Pancreas (tissue), 10 donors: ENCODE measurements at regions not wholly inside any gene's neighbourhood (a gene's known extent, or its start where the extent isn't known, plus 50 kb on each side); places are given as distances from the start of the nearest gene placed in this dataset.

Experiments
- ATAC-seq, 4 donors: fragments of 200-7000 bp; cut with Tn5 transposase; one replicate each; pipeline versions ENCODE4 v1.8.0 to v1.9.1; 2020; ENCODE audit warnings: mild to moderate bottlenecking in 4 of 4, moderate library complexity in 4 of 4
- DNase-seq, 6 donors: peaks; one replicate each; pipeline ENCODE4 v3.0.0-alpha.2; 2020
- FAIRE-seq: peaks from 2 replicates; lab custom pipeline; 2012; peaks lifted over from hg19 to GRCh38; lab: Jason Lieb, UNC
- H3K27ac ChIP-seq, 4 donors: fragments of 200-600 bp; sonication (generic); 1 replicate in 3 of 4; 2 replicates in 1 of 4; pipeline versions ENCODE4 v1.5.0 to v1.8.0; 2020
- H3K27me3 ChIP-seq, 4 donors: fragments of 200-600 bp; one replicate each; pipeline ENCODE4 v1.8.0; 2021
- H3K36me3 ChIP-seq, 3 donors: fragments of 200-600 bp; sonication (generic) in 1 of 3; one replicate each; pipeline versions ENCODE4 v1.5.0 to v1.8.0; 2020 to 2021
- H3K4me1 ChIP-seq, 3 donors: fragments of 200-600 bp; one replicate each; pipeline ENCODE4 v1.8.0; 2021
- H3K4me3 ChIP-seq, 4 donors: fragments of 200-600 bp; sonication (generic) in 2 of 4; one replicate each; pipeline versions ENCODE4 v1.5.0 to v1.8.0; 2020 to 2021
- H3K9me3 ChIP-seq, 4 donors: fragments of 200-600 bp; one replicate each; pipeline ENCODE4 v1.8.0; 2021
- WGBS, 2 donors: extraction: QIAGEN DNeasy Blood & Tissue Kit; methylation state at CpG; one replicate each; pipeline ENCODE4 v1.1.7; 2013; 5-methylcytosine and 5-hydroxymethylcytosine counted together
- intact Hi-C, 3 donors: fragments of 100-400 bp; cut with DNase I; formaldehyde crosslinking; loops; one replicate each; pipeline versions ENCODE4 v1.11.1 to v1.14.2; 2022
- TF ChIP-seq, protein P1 (sequence below), 4 donors: fragments of 200-600 bp; sonication (generic) in 3 of 4; IDR thresholded peaks; one replicate each; pipeline versions ENCODE4 v1.5.0 to v1.8.0; 2021; ENCODE audit warnings: antibody characterized with exemption in 4 of 4
- donor health status: healthy with polysubstance abuse.
- donor health status: DM: no; HTN: no; CAD: no; lungs with moderate emphysema.
- donor health status: DM: no; HTN: no; CAD: no.
- donor health status: control.
- donor health status: control.
- donor health status: Bipolar disorder and iron deficiency.
- donor health status: DM: yes; HTN: yes; CAD: no.
- donor health status: DM: no; HTN: no; CAD: no.
- donor health status: DM: no; HTN: no; CAD: no.
- donor health status: DM: yes; HTN: yes; CAD: no.

DNA sequence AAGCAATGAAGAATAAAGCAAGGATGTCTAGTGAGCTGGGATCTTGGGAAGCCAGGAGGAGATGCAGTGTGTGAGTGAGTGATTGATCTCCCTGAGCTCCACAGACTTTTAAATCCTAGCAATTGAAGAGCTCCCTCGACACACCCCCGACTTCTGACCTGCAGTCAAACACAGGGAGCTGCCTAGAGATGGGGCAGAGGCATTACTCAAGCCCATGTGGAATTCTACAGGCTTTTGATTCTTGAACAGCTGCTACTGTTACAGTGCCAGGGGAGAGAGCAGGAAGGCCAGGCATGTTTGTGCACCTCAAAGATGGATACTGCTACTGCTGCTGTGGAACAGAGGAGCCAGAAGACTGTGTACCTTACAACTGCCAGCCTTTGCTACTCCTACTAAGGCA, 1403.1 kb upstream of the ALCAM start:
- WGBS, 2 donors, result 43 to 58% methylated on average over 2 of the region's 2 CpGs
- H3K4me3 ChIP-seq, result no peak overlapping the region
- H3K27me3 ChIP-seq, result no peaks in the 10 kb centered on the region
- intact Hi-C loops, result no loop called here
- H3K4me1 ChIP-seq, result no peaks in the 10 kb centered on the region
- H3K36me3 ChIP-seq, result no peaks in the 10 kb centered on the region
- DNase-seq, result no peak
- H3K9me3 ChIP-seq, result no peaks in the 10 kb centered on the region
- no peak for ATAC-seq
- H3K27ac ChIP-seq, result no peak overlapping the region
- TF ChIP-seq, protein P1, sequence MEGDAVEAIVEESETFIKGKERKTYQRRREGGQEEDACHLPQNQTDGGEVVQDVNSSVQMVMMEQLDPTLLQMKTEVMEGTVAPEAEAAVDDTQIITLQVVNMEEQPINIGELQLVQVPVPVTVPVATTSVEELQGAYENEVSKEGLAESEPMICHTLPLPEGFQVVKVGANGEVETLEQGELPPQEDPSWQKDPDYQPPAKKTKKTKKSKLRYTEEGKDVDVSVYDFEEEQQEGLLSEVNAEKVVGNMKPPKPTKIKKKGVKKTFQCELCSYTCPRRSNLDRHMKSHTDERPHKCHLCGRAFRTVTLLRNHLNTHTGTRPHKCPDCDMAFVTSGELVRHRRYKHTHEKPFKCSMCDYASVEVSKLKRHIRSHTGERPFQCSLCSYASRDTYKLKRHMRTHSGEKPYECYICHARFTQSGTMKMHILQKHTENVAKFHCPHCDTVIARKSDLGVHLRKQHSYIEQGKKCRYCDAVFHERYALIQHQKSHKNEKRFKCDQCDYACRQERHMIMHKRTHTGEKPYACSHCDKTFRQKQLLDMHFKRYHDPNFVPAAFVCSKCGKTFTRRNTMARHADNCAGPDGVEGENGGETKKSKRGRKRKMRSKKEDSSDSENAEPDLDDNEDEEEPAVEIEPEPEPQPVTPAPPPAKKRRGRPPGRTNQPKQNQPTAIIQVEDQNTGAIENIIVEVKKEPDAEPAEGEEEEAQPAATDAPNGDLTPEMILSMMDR (IDR thresholded peaks at IDR 0.05), result no peak
- FAIRE-seq, result no peak

DNA sequence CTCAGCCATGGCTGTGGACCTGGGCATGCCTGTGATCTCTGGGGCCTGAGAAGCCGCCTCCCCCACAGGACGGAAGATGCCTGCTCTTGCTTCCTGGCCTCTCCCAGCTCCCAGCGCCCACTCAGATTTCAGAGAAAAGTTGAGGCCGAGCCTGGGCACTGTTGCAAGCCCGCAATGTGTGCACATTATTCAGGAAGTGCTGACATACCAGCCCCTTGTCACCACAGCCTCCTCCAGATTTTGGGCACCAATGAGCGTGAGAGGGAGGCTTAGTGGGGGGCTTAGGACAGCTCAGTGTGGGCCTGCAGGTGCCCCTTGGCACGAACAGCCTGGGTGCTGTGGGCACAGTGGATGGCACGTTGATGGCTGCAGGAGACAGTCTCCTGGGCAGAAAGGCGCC, 1400.9 kb upstream of the ALCAM start:
- DNase-seq (peak in 1 of 6 donors; percentile 45), ATAC-seq (no peak), FAIRE-seq (no peak)
- Histone ChIP-seq H3K36me3 (no peaks in the 10 kb centered on the region), H3K27me3 (no peaks in the 10 kb centered on the region), H3K4me3 (no peak overlapping the region), H3K4me1 (no peaks in the 10 kb centered on the region), H3K9me3 (no peaks in the 10 kb centered on the region), H3K27ac (no peak overlapping the region)
- intact Hi-C loops, result no loop called here
- TF ChIP-seq, protein P1 (IDR thresholded peaks at IDR 0.05), result no peak
- 89 to 92% methylated on average over 7 to 9 of the region's 9 CpGs for WGBS, 2 donors

DNA sequence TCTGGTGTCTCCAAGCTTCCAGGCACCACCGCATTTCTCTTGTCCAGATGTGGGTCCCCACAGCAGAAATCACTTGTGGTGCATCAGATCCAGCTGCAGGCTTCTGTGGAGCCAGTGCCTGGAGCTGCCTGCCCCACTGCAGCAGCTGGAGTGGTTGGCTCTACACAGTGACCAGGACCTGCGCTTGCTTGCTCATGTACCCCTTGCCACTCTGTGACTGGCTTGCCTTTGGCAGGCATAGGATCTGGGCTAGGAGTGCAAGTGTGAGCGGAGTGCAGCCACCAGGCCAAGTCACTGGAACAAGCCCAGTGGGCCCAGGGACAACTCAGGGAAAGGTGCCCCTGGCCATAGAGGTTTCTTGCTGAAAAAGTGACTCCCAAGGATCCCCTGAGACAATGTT, 1400.0 kb upstream of the ALCAM start:
- 94 to 97% methylated on average over 3 of the region's 3 CpGs for WGBS, 2 donors
- intact Hi-C loops, result no loop called here

DNA sequence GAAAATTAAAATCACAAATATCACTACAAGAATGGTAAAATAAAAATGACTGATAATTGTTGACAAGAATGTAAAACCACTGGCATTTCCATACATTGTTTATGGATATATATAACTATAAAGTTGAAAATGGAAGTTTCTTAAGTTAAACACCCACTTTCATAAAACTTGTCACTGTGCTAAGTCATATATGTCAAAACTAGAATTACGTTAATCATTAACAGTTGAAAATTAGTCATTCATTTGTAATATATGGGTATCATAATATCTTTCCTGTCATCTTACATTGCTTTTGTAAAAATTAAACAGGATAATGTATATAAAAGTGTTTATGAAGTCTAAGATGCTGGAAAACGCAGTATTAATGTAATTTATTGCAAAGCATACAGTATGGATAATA, 1398.6 kb upstream of the ALCAM start:
- H3K4me1 ChIP-seq, result no peaks in the 10 kb centered on the region
- 77 to 84% methylated on average over 2 of the region's 2 CpGs for WGBS, 2 donors
- FAIRE-seq, result no peak
- no peaks in the 10 kb centered on the region for H3K36me3 ChIP-seq
- ATAC-seq, result no peak
- TF ChIP-seq, protein P1 (IDR thresholded peaks at IDR 0.05), result no peak
- H3K27ac ChIP-seq, result no peak overlapping the region
- no peaks in the 10 kb centered on the region for H3K27me3 ChIP-seq
- no peak for DNase-seq
- intact Hi-C loops, result no loop called here
- H3K9me3 ChIP-seq, result no peaks in the 10 kb centered on the region
- H3K4me3 ChIP-seq, result no peak overlapping the region

More for the DNA sequence above, 1400.0 kb upstream of the ALCAM start:
- FAIRE-seq (no peak), DNase-seq (no peak), ATAC-seq (no peak)
- no peak overlapping the region for H3K4me3 ChIP-seq
- H3K27ac ChIP-seq, result no peak overlapping the region
- H3K36me3 ChIP-seq, result no peaks in the 10 kb centered on the region
- no peaks in the 10 kb centered on the region for H3K4me1 ChIP-seq
- TF ChIP-seq, protein P1 (IDR thresholded peaks at IDR 0.05), result no peak
- no peaks in the 10 kb centered on the region for H3K9me3 ChIP-seq
- no peaks in the 10 kb centered on the region for H3K27me3 ChIP-seq

DNA sequence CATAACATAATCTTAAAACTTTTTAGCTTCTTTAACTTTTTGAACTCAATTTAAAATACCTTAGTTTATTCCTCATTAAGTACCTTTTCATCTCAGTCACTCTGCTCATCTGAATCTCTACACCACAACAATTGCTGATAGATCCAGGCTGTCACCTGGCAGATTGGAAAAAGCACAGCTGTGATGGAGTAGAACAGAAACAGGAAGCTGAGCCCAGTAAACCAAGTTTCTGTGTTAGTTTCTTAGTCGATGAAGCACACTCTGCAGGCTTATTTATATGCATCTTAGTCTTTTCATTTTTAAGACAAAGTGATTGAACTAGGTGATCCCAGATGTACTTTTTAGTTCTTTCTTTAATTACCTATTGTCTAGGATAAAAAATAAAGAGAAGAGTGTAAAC, 1398.0 kb upstream of the ALCAM start:
- no peaks in the 10 kb centered on the region for H3K9me3 ChIP-seq
- H3K27ac ChIP-seq, result no peak overlapping the region
- H3K4me3 ChIP-seq, result no peak overlapping the region
- ATAC-seq (peak in 3 of 4 donors; percentile 51 to 57 (median 55)), DNase-seq (no peak), FAIRE-seq (no peak)
- WGBS, 2 donors, result 0 to 4% methylated on average over 1 of the region's 1 CpG
- H3K36me3 ChIP-seq, result no peaks in the 10 kb centered on the region
- TF ChIP-seq, protein P1 (IDR thresholded peaks at IDR 0.05), result no peak
- intact Hi-C loops, result no loop called here
- no peaks in the 10 kb centered on the region for H3K27me3 ChIP-seq
- no peaks in the 10 kb centered on the region for H3K4me1 ChIP-seq
